NB4 (cell line): ENCODE measurements at regions not wholly inside any gene's neighbourhood (a gene's known extent, or its start where the extent isn't known, plus 50 kb on each side); places are given as distances from the start of the nearest gene placed in this dataset.

Experiments used
- MYC ChIP-seq: IDR thresholded peaks from 2 replicates; pipeline ENCODE4 v1.6.1; 2011; ENCODE audit warnings: low read depth, low read length
- POLR2A ChIP-seq: IDR thresholded peaks from 2 replicates; pipeline ENCODE4 v1.6.1; 2011; ENCODE audit warnings: mild to moderate bottlenecking; ENCODE audit not compliant: insufficient read length; ENCODE audit errors: extremely low read depth
- TF ChIP-seq, protein P1 (sequence below): IDR thresholded peaks from one replicate; pipeline ENCODE4 v1.5.1; 2012; ENCODE audit warnings: low read depth, low read length
- TF ChIP-seq, protein P2 (sequence below): IDR thresholded peaks from 2 replicates; pipeline ENCODE4 v1.6.1; 2011; ENCODE audit warnings: low read depth, low read length

DNA sequence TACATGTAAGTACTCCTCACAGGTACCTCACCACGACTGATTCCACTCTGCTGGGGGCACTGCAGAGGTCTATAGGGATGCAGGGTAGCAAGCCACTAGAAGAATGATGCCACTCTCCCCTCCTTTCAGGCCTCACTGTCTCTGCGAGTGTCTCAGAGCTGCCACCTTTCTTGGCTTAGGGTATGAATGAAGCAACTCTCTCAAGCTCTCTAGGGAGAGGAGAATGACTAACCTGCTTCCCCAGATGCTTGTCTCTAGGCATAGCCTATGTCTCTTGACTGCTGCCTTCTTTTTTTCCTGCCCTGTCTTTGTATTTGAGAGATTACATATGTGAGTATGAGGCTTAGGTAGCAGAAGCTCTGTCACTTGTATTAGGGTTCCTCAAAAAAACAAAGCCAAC, 566.5 kb upstream of the ATP2B1 start:
- TF ChIP-seq POLR2A, result no peak
- TF ChIP-seq, protein P1, sequence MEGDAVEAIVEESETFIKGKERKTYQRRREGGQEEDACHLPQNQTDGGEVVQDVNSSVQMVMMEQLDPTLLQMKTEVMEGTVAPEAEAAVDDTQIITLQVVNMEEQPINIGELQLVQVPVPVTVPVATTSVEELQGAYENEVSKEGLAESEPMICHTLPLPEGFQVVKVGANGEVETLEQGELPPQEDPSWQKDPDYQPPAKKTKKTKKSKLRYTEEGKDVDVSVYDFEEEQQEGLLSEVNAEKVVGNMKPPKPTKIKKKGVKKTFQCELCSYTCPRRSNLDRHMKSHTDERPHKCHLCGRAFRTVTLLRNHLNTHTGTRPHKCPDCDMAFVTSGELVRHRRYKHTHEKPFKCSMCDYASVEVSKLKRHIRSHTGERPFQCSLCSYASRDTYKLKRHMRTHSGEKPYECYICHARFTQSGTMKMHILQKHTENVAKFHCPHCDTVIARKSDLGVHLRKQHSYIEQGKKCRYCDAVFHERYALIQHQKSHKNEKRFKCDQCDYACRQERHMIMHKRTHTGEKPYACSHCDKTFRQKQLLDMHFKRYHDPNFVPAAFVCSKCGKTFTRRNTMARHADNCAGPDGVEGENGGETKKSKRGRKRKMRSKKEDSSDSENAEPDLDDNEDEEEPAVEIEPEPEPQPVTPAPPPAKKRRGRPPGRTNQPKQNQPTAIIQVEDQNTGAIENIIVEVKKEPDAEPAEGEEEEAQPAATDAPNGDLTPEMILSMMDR, result no peak
- TF ChIP-seq, protein P2, sequence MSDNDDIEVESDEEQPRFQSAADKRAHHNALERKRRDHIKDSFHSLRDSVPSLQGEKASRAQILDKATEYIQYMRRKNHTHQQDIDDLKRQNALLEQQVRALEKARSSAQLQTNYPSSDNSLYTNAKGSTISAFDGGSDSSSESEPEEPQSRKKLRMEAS, result no peak
- TF ChIP-seq MYC, result no peak
